ENCODE measurements at regions not wholly inside any gene's neighbourhood (a gene's known extent, or its start where the extent isn't known, plus 50 kb on each side); places are given as distances from the start of the nearest gene placed in this dataset.

- ChIA-PET POLR2A (no interaction called here), CTCF (no interaction called here)
- H3K9ac ChIP-seq (replicated peaks; ENCODE audit: extremely low read depth, insufficient read depth, low read length), result no peak overlapping the region
- H3K27me3 ChIP-seq (ENCODE audit: control insufficient read depth in 2 of 2, insufficient read depth in 2 of 2, low read length in 2 of 2), result no peaks in the 10 kb centered on the region
- no TSS peak for BruUV-seq (replicated peaks)
- H3K4me3 ChIP-seq (replicated peaks in 1 of 3; ENCODE audit: insufficient read depth in 1 of 3, low read depth in 1 of 3, low read length in 3 of 3), result no peak overlapping the region
- H4K20me1 ChIP-seq (replicated peaks; ENCODE audit: control insufficient read depth, extremely low read depth, insufficient read depth, low read length), result no peaks in the 10 kb centered on the region
- FAIRE-seq, result no peak
- H3K79me2 ChIP-seq (ENCODE audit: control insufficient read depth, insufficient read depth, low read length), result no peaks in the 10 kb centered on the region
- intact Hi-C loops (cut with micrococcal nuclease) (no loop called here), dilution Hi-C loops (cut with MboI; ENCODE audit: extremely low pct_ligation_motif_present, low sequenced_read_pairs) (no loop called here)
- H3K36me3 ChIP-seq (ENCODE audit: control insufficient read depth in 2 of 2, extremely low read depth in 1 of 2, insufficient read depth in 2 of 2, low read length in 2 of 2), result no peaks in the 10 kb centered on the region
- no peak overlapping the region for H3K4me2 ChIP-seq (ENCODE audit: insufficient read depth, low read length)
- no peaks in the 10 kb centered on the region for H3K4me1 ChIP-seq (ENCODE audit: control insufficient read depth, extremely low read depth, insufficient read depth, low read length)
- no peaks in the 10 kb centered on the region for H3K9me1 ChIP-seq (replicated peaks; ENCODE audit: control insufficient read depth, extremely low read depth, insufficient read depth, low read length)
- no peak for DNase-seq (ENCODE audit: low read depth, low spot score)
- no peak overlapping the region for H2AFZ ChIP-seq (ENCODE audit: low read depth, low read length)
- H3K9me3 ChIP-seq (replicated peaks; ENCODE audit: control insufficient read depth, insufficient read depth, low read length), result peaks cover 3% of the 10 kb centered on the region
- no peak overlapping the region for H3K27ac ChIP-seq (ENCODE audit: insufficient read depth, low read depth, low read length)
- no peak for TF ChIP-seq POLR2A (IDR thresholded peaks at IDR 0.05; ENCODE audit: low read depth, low read length)
- TF ChIP-seq MAX (IDR thresholded peaks at IDR 0.05; ENCODE audit: insufficient read depth, insufficient read length), result no peak
- no peak for TF ChIP-seq POLR2AphosphoS5 (IDR thresholded peaks at IDR 0.05; ENCODE audit: insufficient read depth, low read depth, low read length)
- no peak for TF ChIP-seq JUN (IDR thresholded peaks at IDR 0.05; ENCODE audit: borderline replicate concordance, insufficient read depth, insufficient read length, low read depth)
- TF ChIP-seq MYC (IDR thresholded peaks at IDR 0.05; ENCODE audit: low read depth, low read length), result no peak
Observed at GRCh38 chr6:19209202-19209601, 628.0 kb upstream of the ID4 start.

GRCh38 chr6:19210849-19211590 is 626.1 kb upstream of the ID4 start:
- dilution Hi-C loops (cut with MboI; ENCODE audit: extremely low pct_ligation_motif_present, low sequenced_read_pairs) (no loop called here), intact Hi-C loops (cut with micrococcal nuclease) (no loop called here)
- Histone ChIP-seq H3K4me2 (ENCODE audit: insufficient read depth, low read length) (no peak overlapping the region), H4K20me1 (replicated peaks; ENCODE audit: control insufficient read depth, extremely low read depth, insufficient read depth, low read length) (no peaks in the 10 kb centered on the region), H3K27me3 (ENCODE audit: control insufficient read depth in 2 of 2, insufficient read depth in 2 of 2, low read length in 2 of 2) (no peaks in the 10 kb centered on the region), H3K9me1 (replicated peaks; ENCODE audit: control insufficient read depth, extremely low read depth, insufficient read depth, low read length) (no peaks in the 10 kb centered on the region), H3K79me2 (ENCODE audit: control insufficient read depth, insufficient read depth, low read length) (no peaks in the 10 kb centered on the region), H3K36me3 (ENCODE audit: control insufficient read depth in 2 of 2, extremely low read depth in 1 of 2, insufficient read depth in 2 of 2, low read length in 2 of 2) (no peaks in the 10 kb centered on the region), H3K9me3 (replicated peaks; ENCODE audit: control insufficient read depth, insufficient read depth, low read length) (no peaks in the 10 kb centered on the region), H3K4me3 (replicated peaks in 1 of 3; ENCODE audit: insufficient read depth in 1 of 3, low read depth in 1 of 3, low read length in 3 of 3) (no peak overlapping the region), H2AFZ (ENCODE audit: low read depth, low read length) (no peak overlapping the region), H3K9ac (replicated peaks; ENCODE audit: extremely low read depth, insufficient read depth, low read length) (no peak overlapping the region), H3K4me1 (ENCODE audit: control insufficient read depth, extremely low read depth, insufficient read depth, low read length) (no peaks in the 10 kb centered on the region), H3K27ac (ENCODE audit: insufficient read depth, low read depth, low read length) (no peak overlapping the region)
- BruUV-seq (replicated peaks), result no TSS peak
- FAIRE-seq, result no peak
- POLR2A ChIA-PET, result no interaction called here
- CTCF ChIA-PET, result no interaction called here
- no peak for DNase-seq (ENCODE audit: low read depth, low spot score)
- TF ChIP-seq POLR2AphosphoS5 (IDR thresholded peaks at IDR 0.05; ENCODE audit: insufficient read depth, low read depth, low read length) (no peak), EZH2 (IDR thresholded peaks at IDR 0.05; ENCODE audit: borderline replicate concordance, low read depth, low read length, severe bottlenecking) (no peak), GATA2 (IDR thresholded peaks at IDR 0.05; ENCODE audit: insufficient read depth, insufficient read length, low read depth, low read length) (no peak), FOS (IDR thresholded peaks at IDR 0.05; ENCODE audit: borderline replicate concordance, insufficient read depth, low read length) (no peak), MAX (IDR thresholded peaks at IDR 0.05; ENCODE audit: insufficient read depth, insufficient read length) (no peak), JUN (IDR thresholded peaks at IDR 0.05; ENCODE audit: borderline replicate concordance, insufficient read depth, insufficient read length, low read depth) (no peak), MYC (IDR thresholded peaks at IDR 0.05; ENCODE audit: low read depth, low read length) (no peak), POLR2A (IDR thresholded peaks at IDR 0.05; ENCODE audit: low read depth, low read length) (no peak), CTCF (IDR thresholded peaks at IDR 0.05; ENCODE audit: extremely low read depth in 1 of 2, insufficient read depth in 1 of 2, low read depth in 1 of 2, low read length in 2 of 2) (no peak)

Measured in endothelial cell of umbilical vein (primary cell).